SH-SY5Y (cell line): ENCODE measurements at regions not wholly inside any gene's neighbourhood (a gene's known extent, or its start where the extent isn't known, plus 50 kb on each side); places are given as distances from the start of the nearest gene placed in this dataset.

Source experiments
- GATA2 ChIP-seq: IDR thresholded peaks from 2 replicates; pipeline ENCODE4 v1.6.1; 2011; ENCODE audit warnings: mild to moderate bottlenecking, low read depth, low read length
- GATA3 ChIP-seq: IDR thresholded peaks from 2 replicates; pipeline ENCODE4 v1.6.1; 2011; ENCODE audit warnings: low read depth, mild to moderate bottlenecking, low read length, moderate library complexity

GRCh38 chr5:73388740-73389139 lies 59.8 kb downstream of the FOXD1 start:
- no peak for TF ChIP-seq GATA2
- TF ChIP-seq GATA3: no peak
